SKM-1 treated with dmso at 0.1 percent for 144 hours (cell line): ENCODE measurements at regions not wholly inside any gene's neighbourhood (a gene's known extent, or its start where the extent isn't known, plus 50 kb on each side); places are given as distances from the start of the nearest gene placed in this dataset.

Source experiments
- DNase-seq: peaks from one replicate; lab custom pipeline; 2025; ENCODE audit not compliant: unreplicated experiment; lab: John Stamatoyannopoulos, UW

GRCh38 chr6:45714006-45714730, 301.5 kb downstream of the CLIC5 start:
- DNase-seq, result no peak
